Smooth muscle cell (in vitro differentiated cells): ENCODE measurements at regions not wholly inside any gene's neighbourhood (a gene's known extent, or its start where the extent isn't known, plus 50 kb on each side); places are given as distances from the start of the nearest gene placed in this dataset.

ENCODE experiments used
- DNase-seq: peaks from one replicate; lab custom pipeline; 2025; ENCODE audit not compliant: unreplicated experiment; lab: John Stamatoyannopoulos, UW
- H2AFZ ChIP-seq: fragments of 200-600 bp; sonication (generic); 2 replicates; pipeline ENCODE4 v1.6.0; 2016; ENCODE audit warnings: antibody characterized with exemption, low read depth, mild to moderate bottlenecking
- H3F3A ChIP-seq: fragments of 200-600 bp; sonication (generic); 2 replicates; pipeline ENCODE4 v1.6.0; 2017; ENCODE audit warnings: antibody characterized with exemption, low read depth
- H3K27ac ChIP-seq: fragments of 200-600 bp; sonication (generic); 2 replicates; pipeline ENCODE4 v1.5.1; 2016; ENCODE audit warnings: low read depth, mild to moderate bottlenecking
- H3K27me3 ChIP-seq: fragments of 200-600 bp; sonication (generic); 2 replicates; pipeline ENCODE4 v1.6.1; 2016; ENCODE audit warnings: low read depth, mild to moderate bottlenecking
- H3K36me3 ChIP-seq: fragments of 200-600 bp; sonication (generic); 2 replicates; pipeline ENCODE4 v1.5.1; 2016; ENCODE audit warnings: low read depth
- H3K4me1 ChIP-seq: fragments of 200-600 bp; sonication (generic); 2 replicates; pipeline ENCODE4 v1.5.1; 2016; ENCODE audit warnings: low read depth
- H3K4me2 ChIP-seq: fragments of 200-600 bp; sonication (generic); 2 replicates; pipeline ENCODE4 v1.6.0; 2016; ENCODE audit warnings: mild to moderate bottlenecking
- H3K4me3 ChIP-seq: fragments of 200-600 bp; sonication (generic); 2 replicates; pipeline ENCODE4 v1.5.1; 2016; ENCODE audit warnings: mild to moderate bottlenecking
- H3K79me2 ChIP-seq: fragments of 200-600 bp; sonication (generic); 2 replicates; pipeline ENCODE4 v1.6.0; 2016; ENCODE audit warnings: low read depth, mild to moderate bottlenecking
- H3K9ac ChIP-seq: fragments of 200-600 bp; sonication (generic); 2 replicates; pipeline ENCODE4 v1.6.0; 2016; ENCODE audit warnings: low read depth
- H3K9me3 ChIP-seq: fragments of 200-600 bp; sonication (generic); replicated peaks from 2 replicates; pipeline ENCODE4 v1.5.1; 2016; ENCODE audit warnings: low read depth
- H4K20me1 ChIP-seq: fragments of 200-600 bp; sonication (generic); 2 replicates; pipeline ENCODE4 v1.6.0; 2016; ENCODE audit warnings: low read depth
- CTCF ChIP-seq: fragments of 200-600 bp; sonication (generic); IDR thresholded peaks from 2 replicates; pipeline ENCODE4 v1.5.1; 2017; ENCODE audit warnings: borderline replicate concordance, mild to moderate bottlenecking, antibody characterized with exemption; ENCODE audit not compliant: insufficient read depth, poor library complexity, severe bottlenecking
- WGBS: methylation state at CpG from one replicate; pipeline ENCODE4 v1.1.7; 2016; ENCODE audit warnings: low lambda C conversion rate; 5-methylcytosine and 5-hydroxymethylcytosine counted together

DNA sequence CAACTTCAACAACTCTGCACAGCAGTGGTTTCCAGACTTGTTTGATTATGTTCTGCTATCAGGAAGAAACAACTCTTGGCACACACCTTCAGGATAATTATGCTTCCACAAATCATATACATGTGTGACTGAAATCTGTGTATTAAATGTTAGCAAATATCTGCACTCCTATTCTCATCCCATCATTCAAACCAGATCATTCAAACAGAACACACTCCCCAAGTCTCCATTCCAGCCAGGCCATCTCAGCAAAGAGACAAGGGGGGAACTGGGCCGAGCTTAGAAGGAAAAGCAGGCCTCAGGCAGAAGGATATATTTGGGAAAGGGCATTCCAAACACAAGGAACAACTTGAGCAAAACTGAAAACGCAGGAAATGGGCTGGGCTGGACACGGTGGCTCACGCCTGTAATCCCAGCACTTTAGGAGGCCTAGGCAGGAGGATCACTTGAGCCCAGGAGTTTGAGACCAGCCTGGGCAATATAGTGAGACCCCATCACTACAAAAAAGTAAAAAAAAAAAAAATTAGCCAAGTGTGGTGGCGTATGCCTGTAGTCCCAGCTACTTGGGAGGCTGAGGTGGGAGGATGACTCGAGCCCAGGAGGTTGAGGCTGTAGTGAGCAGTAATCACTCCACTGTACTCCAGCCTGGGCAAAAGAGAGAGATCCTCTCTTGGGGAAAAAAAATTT, 62.7 kb downstream of the ZFP36L2 start:
- Histone ChIP-seq H3K4me1 (no peaks in the 10 kb centered on the region), H3K4me3 (no peak overlapping the region), H3K27me3 (no peaks in the 10 kb centered on the region), H3F3A (no peaks in the 10 kb centered on the region), H4K20me1 (no peaks in the 10 kb centered on the region), H3K36me3 (no peaks in the 10 kb centered on the region), H3K27ac (no peak overlapping the region), H3K4me2 (no peak overlapping the region), H3K9me3 (no peaks in the 10 kb centered on the region), H3K9ac (no peak overlapping the region), H3K79me2 (no peaks in the 10 kb centered on the region), H2AFZ (no peak overlapping the region)
- DNase-seq = no peak
- no peak for TF ChIP-seq CTCF
- 94% methylated on average over 6 of the region's 6 CpGs for WGBS

DNA sequence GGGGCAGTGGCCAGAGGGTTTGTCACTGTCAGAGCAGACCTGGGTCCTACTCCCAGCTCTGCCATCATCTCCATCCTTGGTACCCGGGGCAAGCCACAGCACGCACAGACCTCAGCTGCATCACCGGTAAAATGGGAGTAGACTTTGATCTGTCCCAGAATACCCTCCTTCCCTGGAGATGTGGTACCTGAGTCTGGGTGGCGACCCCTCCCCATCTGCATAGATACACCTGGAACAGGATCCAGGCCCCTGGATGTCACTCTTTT, 64.0 kb downstream of the ZFP36L2 start:
- 99% methylated on average over 4 of the region's 4 CpGs for WGBS
- H3K9ac ChIP-seq = no peak overlapping the region
- no peaks in the 10 kb centered on the region for H3K79me2 ChIP-seq
- H3K4me1 ChIP-seq = peaks cover 3% of the 10 kb centered on the region
- H3K4me2 ChIP-seq = no peak overlapping the region
- H3K27me3 ChIP-seq = no peaks in the 10 kb centered on the region
- no peak overlapping the region for H3K4me3 ChIP-seq
- H3K9me3 ChIP-seq = no peaks in the 10 kb centered on the region
- DNase-seq = no peak
- no peak overlapping the region for H2AFZ ChIP-seq
- H4K20me1 ChIP-seq = no peaks in the 10 kb centered on the region
- no peak overlapping the region for H3K27ac ChIP-seq
- TF ChIP-seq CTCF = no peak
- H3K36me3 ChIP-seq = no peaks in the 10 kb centered on the region
- no peaks in the 10 kb centered on the region for H3F3A ChIP-seq

- H3K4me3 ChIP-seq = no peak overlapping the region
- no peaks in the 10 kb centered on the region for H3K36me3 ChIP-seq
- TF ChIP-seq CTCF = no peak
- no peaks in the 10 kb centered on the region for H3K9me3 ChIP-seq
- 91% methylated on average over 15 of the region's 15 CpGs for WGBS
- no peaks in the 10 kb centered on the region for H3K27me3 ChIP-seq
- H3K79me2 ChIP-seq = no peaks in the 10 kb centered on the region
- no peaks in the 10 kb centered on the region for H3F3A ChIP-seq
- H3K4me1 ChIP-seq = peaks cover 3% of the 10 kb centered on the region
- H2AFZ ChIP-seq = no peak overlapping the region
- H3K9ac ChIP-seq = no peak overlapping the region
- no peak overlapping the region for H3K4me2 ChIP-seq
- no peak for DNase-seq
- no peaks in the 10 kb centered on the region for H4K20me1 ChIP-seq
- no peak overlapping the region for H3K27ac ChIP-seq
These were observed 64.5 kb downstream of the ZFP36L2 start for GRCh38 chr2:43161650-43162510.
